ENCODE measurements at regions not wholly inside any gene's neighbourhood (a gene's known extent, or its start where the extent isn't known, plus 50 kb on each side); places are given as distances from the start of the nearest gene placed in this dataset.

DNA sequence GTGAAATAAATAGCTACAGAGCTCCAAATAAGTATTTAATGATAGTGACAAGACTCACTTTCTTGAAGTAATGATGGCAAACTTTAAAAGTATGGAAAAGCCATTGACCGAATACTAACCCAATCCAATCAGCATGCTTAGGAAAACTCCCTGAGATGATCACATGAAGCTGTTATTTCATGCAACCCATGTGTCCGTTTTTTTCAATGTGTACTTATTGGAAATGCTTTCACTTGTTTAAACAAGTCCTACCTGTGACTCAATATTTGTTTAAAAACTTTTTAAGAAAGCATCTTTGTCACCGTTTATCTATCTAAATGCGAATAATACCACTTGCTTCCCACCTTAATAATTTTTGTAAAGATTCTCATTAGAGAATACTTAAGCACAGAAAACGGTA is 185.8 kb downstream of the NRIP1 start (continued):
- TF ChIP-seq, protein P1, sequence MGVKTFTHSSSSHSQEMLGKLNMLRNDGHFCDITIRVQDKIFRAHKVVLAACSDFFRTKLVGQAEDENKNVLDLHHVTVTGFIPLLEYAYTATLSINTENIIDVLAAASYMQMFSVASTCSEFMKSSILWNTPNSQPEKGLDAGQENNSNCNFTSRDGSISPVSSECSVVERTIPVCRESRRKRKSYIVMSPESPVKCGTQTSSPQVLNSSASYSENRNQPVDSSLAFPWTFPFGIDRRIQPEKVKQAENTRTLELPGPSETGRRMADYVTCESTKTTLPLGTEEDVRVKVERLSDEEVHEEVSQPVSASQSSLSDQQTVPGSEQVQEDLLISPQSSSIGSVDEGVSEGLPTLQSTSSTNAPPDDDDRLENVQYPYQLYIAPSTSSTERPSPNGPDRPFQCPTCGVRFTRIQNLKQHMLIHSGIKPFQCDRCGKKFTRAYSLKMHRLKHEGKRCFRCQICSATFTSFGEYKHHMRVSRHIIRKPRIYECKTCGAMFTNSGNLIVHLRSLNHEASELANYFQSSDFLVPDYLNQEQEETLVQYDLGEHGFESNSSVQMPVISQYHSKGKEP (tag by site-specific recombination; IDR thresholded peaks at IDR 0.05), result no peak
- no peak for TF ChIP-seq ZNF621 (tag by site-specific recombination; IDR thresholded peaks at IDR 0.05)
- TF ChIP-seq, protein P2, sequence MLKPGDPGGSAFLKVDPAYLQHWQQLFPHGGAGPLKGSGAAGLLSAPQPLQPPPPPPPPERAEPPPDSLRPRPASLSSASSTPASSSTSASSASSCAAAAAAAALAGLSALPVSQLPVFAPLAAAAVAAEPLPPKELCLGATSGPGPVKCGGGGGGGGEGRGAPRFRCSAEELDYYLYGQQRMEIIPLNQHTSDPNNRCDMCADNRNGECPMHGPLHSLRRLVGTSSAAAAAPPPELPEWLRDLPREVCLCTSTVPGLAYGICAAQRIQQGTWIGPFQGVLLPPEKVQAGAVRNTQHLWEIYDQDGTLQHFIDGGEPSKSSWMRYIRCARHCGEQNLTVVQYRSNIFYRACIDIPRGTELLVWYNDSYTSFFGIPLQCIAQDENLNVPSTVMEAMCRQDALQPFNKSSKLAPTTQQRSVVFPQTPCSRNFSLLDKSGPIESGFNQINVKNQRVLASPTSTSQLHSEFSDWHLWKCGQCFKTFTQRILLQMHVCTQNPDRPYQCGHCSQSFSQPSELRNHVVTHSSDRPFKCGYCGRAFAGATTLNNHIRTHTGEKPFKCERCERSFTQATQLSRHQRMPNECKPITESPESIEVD (tag by site-specific recombination; IDR thresholded peaks at IDR 0.05), result no peak

DNA sequence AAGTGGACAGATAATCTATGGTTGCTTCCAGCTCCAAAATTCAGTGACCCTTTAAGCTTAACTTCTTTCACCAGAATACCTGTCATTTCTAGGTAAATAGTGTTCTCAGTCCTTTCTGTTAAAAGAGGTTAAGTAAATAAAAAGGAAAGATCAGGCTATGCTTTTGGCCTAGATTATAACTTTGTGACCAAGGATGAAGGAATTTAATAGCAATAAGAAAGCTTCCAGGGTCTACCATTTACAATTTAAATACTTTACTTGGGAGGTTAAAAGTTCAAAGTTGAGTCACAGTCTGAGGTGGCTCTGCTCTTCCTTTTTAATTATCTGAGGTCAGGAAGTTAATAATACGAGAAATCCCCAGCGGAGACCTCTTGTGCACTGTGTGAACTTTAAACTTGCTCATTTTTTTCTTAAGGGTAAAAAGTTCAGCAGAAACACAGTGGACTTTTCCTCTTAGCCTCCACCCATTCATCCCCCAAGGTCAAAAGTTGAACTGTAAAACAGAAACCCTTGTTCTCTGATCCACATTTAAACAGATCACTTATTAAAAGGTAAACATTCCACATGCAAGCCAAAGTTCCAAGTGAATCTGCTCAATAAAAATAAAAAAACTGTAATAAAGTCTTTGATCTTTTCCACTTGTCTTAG is 187.1 kb downstream of the NRIP1 start:
- Histone ChIP-seq H3K4me3 (ENCODE audit: low read depth, low read length) (no peak overlapping the region), H3K9me3 (ENCODE audit: control insufficient read depth, insufficient read depth, low read depth, low read length) (no peaks in the 10 kb centered on the region), H3K27ac (ENCODE audit: extremely low read depth, low read depth, low read length) (no peak overlapping the region), H3K4me1 (ENCODE audit: control insufficient read depth, insufficient read depth, low read length) (no peaks in the 10 kb centered on the region), H3K36me3 (ENCODE audit: control insufficient read depth in 2 of 2, insufficient read depth in 1 of 2, low read length in 2 of 2) (no peaks in the 10 kb centered on the region)
- POLR2A ChIA-PET, result interaction anchor here (0.7 kb wide), 1 partner anchor 10 kb away, joined by 3 read pairs; no protein-coding TSS in a partner anchor
- CTCF ChIA-PET, result interaction anchor here (0.5 to 2.2 kb wide), 2 partner anchors 13 to 426 kb away, joined by 3 to 7 read pairs; no protein-coding TSS in a partner anchor
- no peak for TF ChIP-seq GLI2 (tag by site-specific recombination; IDR thresholded peaks at IDR 0.05; ENCODE audit: borderline replicate concordance, low read depth)
- no peak for TF ChIP-seq ZNF274 (IDR thresholded peaks at IDR 0.05; ENCODE audit: low read length)
- no peak for TF ChIP-seq ZNF274 (tag by site-specific recombination; IDR thresholded peaks at IDR 0.05; ENCODE audit: borderline replicate concordance)
- no peak for TF ChIP-seq EGR2 (tag by site-specific recombination; IDR thresholded peaks at IDR 0.05; ENCODE audit: low read depth)
- TF ChIP-seq, protein P3, sequence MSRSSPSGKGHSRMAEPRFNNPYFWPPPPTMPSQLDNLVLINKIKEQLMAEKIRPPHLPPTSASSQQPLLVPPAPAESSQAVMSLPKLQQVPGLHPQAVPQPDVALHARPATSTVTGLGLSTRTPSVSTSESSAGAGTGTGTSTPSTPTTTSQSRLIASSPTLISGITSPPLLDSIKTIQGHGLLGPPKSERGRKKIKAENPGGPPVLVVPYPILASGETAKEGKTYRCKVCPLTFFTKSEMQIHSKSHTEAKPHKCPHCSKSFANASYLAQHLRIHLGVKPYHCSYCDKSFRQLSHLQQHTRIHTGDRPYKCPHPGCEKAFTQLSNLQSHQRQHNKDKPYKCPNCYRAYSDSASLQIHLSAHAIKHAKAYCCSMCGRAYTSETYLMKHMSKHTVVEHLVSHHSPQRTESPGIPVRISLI (tag by site-specific recombination; IDR thresholded peaks at IDR 0.05), result no peak
- TF ChIP-seq ZNF529 (tag by site-specific recombination; IDR thresholded peaks at IDR 0.05; ENCODE audit: insufficient replicate concordance), result no peak

DNA sequence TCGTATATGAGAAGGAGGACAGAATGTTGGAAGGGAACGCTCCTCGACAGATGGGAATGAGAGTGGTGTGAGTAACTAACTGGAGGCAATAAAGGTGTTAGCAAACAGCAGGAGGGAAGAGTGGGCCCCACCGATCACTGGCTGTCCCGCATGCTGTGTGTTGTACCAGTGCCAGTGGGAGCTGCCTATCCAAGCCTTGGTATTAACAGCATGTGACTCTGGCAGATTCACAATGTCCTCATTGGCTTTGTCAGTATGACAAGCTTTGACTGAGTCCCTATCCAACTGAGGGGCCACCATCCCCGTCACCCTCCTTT is 188.3 kb downstream of the NRIP1 start:
- TF ChIP-seq, protein P4, sequence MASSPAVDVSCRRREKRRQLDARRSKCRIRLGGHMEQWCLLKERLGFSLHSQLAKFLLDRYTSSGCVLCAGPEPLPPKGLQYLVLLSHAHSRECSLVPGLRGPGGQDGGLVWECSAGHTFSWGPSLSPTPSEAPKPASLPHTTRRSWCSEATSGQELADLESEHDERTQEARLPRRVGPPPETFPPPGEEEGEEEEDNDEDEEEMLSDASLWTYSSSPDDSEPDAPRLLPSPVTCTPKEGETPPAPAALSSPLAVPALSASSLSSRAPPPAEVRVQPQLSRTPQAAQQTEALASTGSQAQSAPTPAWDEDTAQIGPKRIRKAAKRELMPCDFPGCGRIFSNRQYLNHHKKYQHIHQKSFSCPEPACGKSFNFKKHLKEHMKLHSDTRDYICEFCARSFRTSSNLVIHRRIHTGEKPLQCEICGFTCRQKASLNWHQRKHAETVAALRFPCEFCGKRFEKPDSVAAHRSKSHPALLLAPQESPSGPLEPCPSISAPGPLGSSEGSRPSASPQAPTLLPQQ (tag by site-specific recombination; IDR thresholded peaks at IDR 0.05), result 0 out of 2 replicates have a peak, but pooled peaks have one; percentile 34
- TF ChIP-seq RBAK (tag by site-specific recombination; IDR thresholded peaks at IDR 0.05), result no peak
- no peak for TF ChIP-seq ZNF561 (tag by site-specific recombination; IDR thresholded peaks at IDR 0.05; ENCODE audit: borderline replicate concordance)
- TF ChIP-seq, protein P5, sequence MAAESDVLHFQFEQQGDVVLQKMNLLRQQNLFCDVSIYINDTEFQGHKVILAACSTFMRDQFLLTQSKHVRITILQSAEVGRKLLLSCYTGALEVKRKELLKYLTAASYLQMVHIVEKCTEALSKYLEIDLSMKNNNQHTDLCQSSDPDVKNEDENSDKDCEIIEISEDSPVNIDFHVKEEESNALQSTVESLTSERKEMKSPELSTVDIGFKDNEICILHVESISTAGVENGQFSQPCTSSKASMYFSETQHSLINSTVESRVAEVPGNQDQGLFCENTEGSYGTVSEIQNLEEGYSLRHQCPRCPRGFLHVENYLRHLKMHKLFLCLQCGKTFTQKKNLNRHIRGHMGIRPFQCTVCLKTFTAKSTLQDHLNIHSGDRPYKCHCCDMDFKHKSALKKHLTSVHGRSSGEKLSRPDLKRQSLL (tag by site-specific recombination; IDR thresholded peaks at IDR 0.05), result no peak
- TF ChIP-seq ZNF2 (tag by site-specific recombination; IDR thresholded peaks at IDR 0.05), result no peak
- TF ChIP-seq HOXA7 (CRISPR knock-in tag; IDR thresholded peaks at IDR 0.05; ENCODE audit: borderline replicate concordance), result no peak
- ChIA-PET CTCF (interaction anchor here (0.6 to 2.2 kb wide), 3 partner anchors 11 to 606 kb away, joined by 3 to 7 read pairs (median 3); no protein-coding TSS in a partner anchor), POLR2A (interaction anchor here (1.1 kb wide), 1 partner anchor 189 kb away, joined by 3 read pairs; no protein-coding TSS in a partner anchor)
- Histone ChIP-seq H3K4me1 (ENCODE audit: control insufficient read depth, insufficient read depth, low read length) (no peaks in the 10 kb centered on the region), H3K36me3 (ENCODE audit: control insufficient read depth in 2 of 2, insufficient read depth in 1 of 2, low read length in 2 of 2) (no peaks in the 10 kb centered on the region), H3K4me3 (ENCODE audit: low read depth, low read length) (no peak overlapping the region), H3K27ac (ENCODE audit: extremely low read depth, low read depth, low read length) (no peak overlapping the region), H3K9me3 (ENCODE audit: control insufficient read depth, insufficient read depth, low read depth, low read length) (no peaks in the 10 kb centered on the region)
